PC-3 (cell line): ENCODE measurements at regions not wholly inside any gene's neighbourhood (a gene's known extent, or its start where the extent isn't known, plus 50 kb on each side); places are given as distances from the start of the nearest gene placed in this dataset.

Source experiments
- ATAC-seq: fragments of 200-7000 bp; cut with Tn5 transposase; 2 replicates; pipeline ENCODE4 v1.9.1; 2020; ENCODE audit warnings: mild to moderate bottlenecking, moderate library complexity
- BruUV-seq: library from RNA; stranded (reverse); fragments of 400-500 nt; replicated peaks from 2 replicates; lab custom pipeline; 2021; lab: Mats Ljungman, UMichigan
- CTCF ChIA-PET: fragments of 300-600 bp; sonication (Branson Sonifier 250); formaldehyde crosslinking; loops from one replicate; lab custom pipeline; 2022; ENCODE audit warnings: antibody characterized with exemption; lab: Charles Lee
- POLR2A ChIA-PET: fragments of 300-600 bp; sonication (Branson Sonifier 250); formaldehyde crosslinking; loops from one replicate; lab custom pipeline; 2022; ENCODE audit warnings: antibody characterized with exemption; ENCODE audit not compliant: unreplicated experiment; lab: Charles Lee
- DNase-seq: peaks from one replicate; pipeline ENCODE4 v3.0.0-alpha.2; 2015
- H2AFZ ChIP-seq: fragments of 300-600 bp; sonication (generic); 2 replicates; pipeline ENCODE4 v1.6.0; 2016; ENCODE audit warnings: antibody characterized with exemption, low read length
- H3F3A ChIP-seq: fragments of 300-600 bp; sonication (generic); one replicate; pipeline ENCODE4 v1.6.0; 2017; ENCODE audit warnings: antibody characterized with exemption, low read length, control low read depth, mild to moderate bottlenecking; ENCODE audit not compliant: unreplicated experiment
- H3K27ac ChIP-seq: fragments of 300-600 bp; sonication (generic); 2 replicates; pipeline ENCODE4 v1.5.1; 2016; ENCODE audit warnings: mild to moderate bottlenecking, low read length
- H3K27me3 ChIP-seq: fragments of 300-600 bp; sonication (generic); 2 replicates; pipeline ENCODE4 v1.6.1; 2016; ENCODE audit warnings: low read length, mixed read lengths
- H3K36me3 ChIP-seq: fragments of 300-600 bp; sonication (generic); 2 replicates; pipeline ENCODE4 v1.6.1; 2016; ENCODE audit warnings: low read depth, mixed run types, low read length, mixed read lengths
- H3K4me1 ChIP-seq: fragments of 300-600 bp; sonication (generic); 2 replicates; pipeline ENCODE4 v1.5.1; 2016; ENCODE audit warnings: low read length; ENCODE audit not compliant: insufficient read depth
- H3K4me2 ChIP-seq: fragments of 300-600 bp; sonication (generic); 2 replicates; pipeline ENCODE4 v1.6.0; 2016; ENCODE audit warnings: low read length
- H3K4me3 ChIP-seq: fragments of 300-600 bp; sonication (generic); 2 replicates; pipeline ENCODE4 v1.5.1; 2016; ENCODE audit warnings: mild to moderate bottlenecking, low read length, mixed read lengths
- H3K79me2 ChIP-seq: fragments of 300-600 bp; sonication (generic); 2 replicates; pipeline ENCODE4 v1.6.1; 2017; ENCODE audit warnings: low read length, mixed read lengths
- H3K9ac ChIP-seq: fragments of 300-600 bp; sonication (generic); 2 replicates; pipeline ENCODE4 v1.6.0; 2016; ENCODE audit warnings: mild to moderate bottlenecking, low read length
- H3K9me2 ChIP-seq: fragments of 300-600 bp; sonication (generic); replicated peaks from 2 replicates; pipeline ENCODE4 v1.6.1; 2016; ENCODE audit warnings: mixed run types, low read length, mixed read lengths
- H3K9me3 ChIP-seq: fragments of 300-600 bp; sonication (generic); 2 replicates; pipeline ENCODE4 v1.6.1; 2016; ENCODE audit warnings: low read length, mixed read lengths
- H4K20me1 ChIP-seq: fragments of 300-600 bp; sonication (generic); 2 replicates; pipeline ENCODE4 v1.6.1; 2016; ENCODE audit warnings: low read length, mixed read lengths
- CTCF ChIP-seq: fragments of 300-600 bp; sonication (generic); conservative IDR thresholded peaks from 2 replicates; pipeline ENCODE4 v1.5.1; 2017; ENCODE audit warnings: antibody characterized with exemption, low read depth, mild to moderate bottlenecking, low read length
- EZH2 ChIP-seq: fragments of 300-600 bp; sonication (generic); IDR thresholded peaks from one replicate; pipeline ENCODE4 v1.6.1; 2017; ENCODE audit warnings: antibody characterized with exemption, mild to moderate bottlenecking, low read length; ENCODE audit not compliant: unreplicated experiment
- EZH2phosphoT487 ChIP-seq: fragments of 300-600 bp; sonication (generic); IDR thresholded peaks from 2 replicates; pipeline ENCODE4 v1.6.1; 2018; ENCODE audit warnings: mild to moderate bottlenecking, antibody characterized with exemption, low read length, borderline replicate concordance
- intact Hi-C: fragments of 100-400 bp; cut with micrococcal nuclease; formaldehyde crosslinking; loops from 2 replicates; pipeline ENCODE4 v1.9.0; 2023

- H3F3A ChIP-seq, result no peaks in the 10 kb centered on the region
- POLR2A ChIA-PET, result no interaction called here
- DNase-seq (no peak), ATAC-seq (no peak)
- no peaks in the 10 kb centered on the region for H3K27me3 ChIP-seq
- H2AFZ ChIP-seq, result no peak overlapping the region
- peaks cover 4% of the 10 kb centered on the region; the same call in 1 of the 2 replicates for H3K36me3 ChIP-seq
- peaks cover 25% of the 10 kb centered on the region; the same call in 1 of the 2 replicates for H3K9me3 ChIP-seq
- no peak overlapping the region for H3K27ac ChIP-seq
- no peak for TF ChIP-seq CTCF
- TF ChIP-seq EZH2phosphoT487, result no peak
- no peak for TF ChIP-seq EZH2
- H3K79me2 ChIP-seq, result no peaks in the 10 kb centered on the region
- no TSS peak for BruUV-seq
- H3K4me1 ChIP-seq, result no peaks in the 10 kb centered on the region
- H3K4me3 ChIP-seq, result no peak overlapping the region
- no peak overlapping the region for H3K4me2 ChIP-seq
- CTCF ChIA-PET, result no interaction called here
- no peak overlapping the region for H3K9ac ChIP-seq
- no peaks in the 10 kb centered on the region for H3K9me2 ChIP-seq
- no peaks in the 10 kb centered on the region for H4K20me1 ChIP-seq
- intact Hi-C loops, result no loop called here
Measured at GRCh38 chr1:29603622-29604021, 367.3 kb downstream of the PTPRU start.

- DNase-seq (no peak), ATAC-seq (no peak)
- intact Hi-C loops, result no loop called here
- ChIA-PET CTCF (no interaction called here), POLR2A (no interaction called here)
- H3K4me2 ChIP-seq, result no peak overlapping the region
- no peaks in the 10 kb centered on the region for H4K20me1 ChIP-seq
- no peak overlapping the region for H2AFZ ChIP-seq
- no peak overlapping the region for H3K27ac ChIP-seq
- H3K4me1 ChIP-seq, result no peaks in the 10 kb centered on the region
- no peak for TF ChIP-seq CTCF
- no peak for TF ChIP-seq EZH2
- no peak for TF ChIP-seq EZH2phosphoT487
- H3K27me3 ChIP-seq, result no peaks in the 10 kb centered on the region
- no peak overlapping the region for H3K9ac ChIP-seq
- no peaks in the 10 kb centered on the region for H3K36me3 ChIP-seq
- no peak overlapping the region for H3K4me3 ChIP-seq
- no TSS peak for BruUV-seq
- H3K9me2 ChIP-seq, result no peaks in the 10 kb centered on the region
- peaks cover 13% of the 10 kb centered on the region; the same call in 1 of the 2 replicates for H3K9me3 ChIP-seq
- H3K79me2 ChIP-seq, result no peaks in the 10 kb centered on the region
- H3F3A ChIP-seq, result no peaks in the 10 kb centered on the region
Measured at GRCh38 chr1:29602203-29602602, 365.9 kb downstream of the PTPRU start.

- H3K79me2 ChIP-seq, result no peaks in the 10 kb centered on the region
- H4K20me1 ChIP-seq, result no peaks in the 10 kb centered on the region
- DNase-seq, result no peak
- no peak for ATAC-seq
- H3K36me3 ChIP-seq, result no peaks in the 10 kb centered on the region
- no peaks in the 10 kb centered on the region for H3K4me1 ChIP-seq
- H3K9ac ChIP-seq, result no peak overlapping the region
- H3K4me3 ChIP-seq, result no peak overlapping the region
- intact Hi-C loops, result no loop called here
- BruUV-seq, result no TSS peak
- H3K4me2 ChIP-seq, result no peak overlapping the region
- TF ChIP-seq EZH2 (no peak), EZH2phosphoT487 (no peak), CTCF (no peak)
- H2AFZ ChIP-seq, result no peak overlapping the region
- no peak overlapping the region for H3K27ac ChIP-seq
- ChIA-PET POLR2A (no interaction called here), CTCF (no interaction called here)
- peaks cover 10% of the 10 kb centered on the region; the same call in 1 of the 2 replicates for H3K9me3 ChIP-seq
- H3K9me2 ChIP-seq, result no peaks in the 10 kb centered on the region
- no peaks in the 10 kb centered on the region for H3F3A ChIP-seq
- H3K27me3 ChIP-seq, result no peaks in the 10 kb centered on the region
Measured at GRCh38 chr1:29601021-29601420, 364.7 kb downstream of the PTPRU start.
